ENCODE measurements at regions not wholly inside any gene's neighbourhood (a gene's known extent, or its start where the extent isn't known, plus 50 kb on each side); places are given as distances from the start of the nearest gene placed in this dataset.

- Histone ChIP-seq H3K9me3 (ENCODE audit: control insufficient read depth, insufficient read depth, low read length) (no peaks in the 10 kb centered on the region), H3K36me3 (ENCODE audit: control insufficient read depth, insufficient read depth, low read length) (no peaks in the 10 kb centered on the region), H2BK5ac (ENCODE audit: low read depth, low read length, poor library complexity, severe bottlenecking) (no peak overlapping the region), H4K5ac (ENCODE audit: low read depth, low read length) (no peak overlapping the region), H3K27me3 (ENCODE audit: control insufficient read depth, insufficient read depth, low read length) (no peaks in the 10 kb centered on the region), H3K4me1 (ENCODE audit: control insufficient read depth, insufficient read depth, low read length) (peaks cover 7% of the 10 kb centered on the region; the same call in 1 of the 2 replicates), H2AK9ac (replicated peaks; ENCODE audit: low read depth, low read length, poor library complexity) (no peak overlapping the region), H3K56ac (ENCODE audit: extremely low read depth, insufficient read depth, low read length) (no peak overlapping the region), H3K4ac (ENCODE audit: low read depth, low read length) (no peak overlapping the region), H3K14ac (replicated peaks; ENCODE audit: low read depth, low read length) (no peak overlapping the region), H2BK15ac (ENCODE audit: low read depth, low read length) (no peak overlapping the region), H4K8ac (ENCODE audit: low read depth in 2 of 2, low read length in 2 of 2) (0 out of 4 replicates have a peak overlapping the region, but pooled peaks of 1 of the 2 experiments have one; percentile 0), H4K91ac (ENCODE audit: insufficient read depth, low read depth, low read length) (peak overlapping the region; percentile 17; the same call in 1 of the 2 replicates), H3K9ac (ENCODE audit: low read depth, low read length) (no peak overlapping the region), H2BK120ac (ENCODE audit: low read depth, low read length) (peak overlapping the region; percentile 20; the same call in 1 of the 2 replicates), H2BK20ac (ENCODE audit: low read depth, low read length) (peak overlapping the region; percentile 5; the same call in 1 of the 2 replicates), H4K20me1 (ENCODE audit: insufficient read depth, low read length) (no peaks in the 10 kb centered on the region), H3K18ac (ENCODE audit: low read depth, low read length) (no peak overlapping the region; the same call in 1 of the 2 replicates), H2AK5ac (ENCODE audit: low read depth, low read length) (no peak overlapping the region), H3K27ac (ENCODE audit: insufficient read depth, low read length) (no peak overlapping the region), H3K9me1 (ENCODE audit: insufficient read depth, low read length) (no peaks in the 10 kb centered on the region), H3K4me3 (ENCODE audit: insufficient read depth, low read depth, low read length) (no peak overlapping the region), H3K23ac (ENCODE audit: low read depth, low read length) (no peak overlapping the region), H3K79me1 (ENCODE audit: low read depth in 1 of 2, low read length in 2 of 2) (no peaks in the 10 kb centered on the region), H3K4me2 (ENCODE audit: low read depth, low read length) (no peak overlapping the region), H2AFZ (replicated peaks; ENCODE audit: low read length, poor library complexity) (no peak overlapping the region)
- ATAC-seq (ENCODE audit: low read depth) (no peak), DNase-seq (no peak)
- ChIA-PET CTCF (no interaction called here), POLR2A (ENCODE audit: unreplicated experiment) (interaction anchor here (0.7 kb wide), 1 partner anchor 9 kb away, joined by 3 read pairs; no protein-coding TSS in a partner anchor)
- no TSS peak for BruUV-seq (replicated peaks)
- TF ChIP-seq NFE2L2 (IDR thresholded peaks at IDR 0.05; ENCODE audit: low read depth, low read length) (no peak), MXI1 (IDR thresholded peaks at IDR 0.05; ENCODE audit: borderline replicate concordance, low read depth, low read length) (no peak), CHD1 (IDR thresholded peaks at IDR 0.05; ENCODE audit: low read depth, low read length) (no peak)
- WGBS, 2 experiments (ENCODE audit: extremely low coverage in 2 of 2, insufficient read length in 1 of 2) = no CpG with 5 or more reads among the region's 3 CpGs
- in situ Hi-C loops (cut with MboI; ENCODE audit: low sequenced_read_pairs) (no loop called here), dilution Hi-C loops (cut with HindIII; ENCODE audit: low sequenced_read_pairs, unreplicated experiment) (no loop called here), intact Hi-C loops (cut with micrococcal nuclease) (no loop called here)
These were observed 72.1 kb downstream of the TNFSF18 start for GRCh38 chr1:172978595-172978994.

All from IMR-90 (cell line).